CD4-positive, alpha-beta T cell treated with Interleukin-6 for 4 hours (primary cell): ENCODE measurements at regions not wholly inside any gene's neighbourhood (a gene's known extent, or its start where the extent isn't known, plus 50 kb on each side); places are given as distances from the start of the nearest gene placed in this dataset.

Experiments used
- DNase-seq: peaks from one replicate; pipeline ENCODE4 v3.0.0-alpha.2; 2020; ENCODE audit warnings: mixed read lengths

DNA sequence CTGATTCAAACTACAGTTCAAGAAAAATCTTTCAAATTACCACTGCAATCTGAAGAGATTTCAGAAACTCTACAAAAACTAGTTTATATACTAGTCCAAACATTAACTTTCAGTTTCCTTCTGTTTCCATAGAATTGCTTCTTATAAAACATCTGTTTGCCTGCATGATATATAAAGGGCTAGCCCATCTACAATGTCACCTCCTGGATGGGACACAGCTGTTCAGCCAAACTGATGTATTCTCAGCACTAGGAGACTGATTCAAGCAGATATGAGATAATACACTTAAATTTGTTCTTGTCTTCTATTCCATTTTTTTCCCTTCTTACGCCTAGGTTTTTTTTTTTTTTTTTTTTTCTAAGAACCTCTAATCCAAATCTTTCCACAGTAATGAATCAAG, 1569.7 kb upstream of the IGFBP7 start:
- DNase-seq = no peak

DNA sequence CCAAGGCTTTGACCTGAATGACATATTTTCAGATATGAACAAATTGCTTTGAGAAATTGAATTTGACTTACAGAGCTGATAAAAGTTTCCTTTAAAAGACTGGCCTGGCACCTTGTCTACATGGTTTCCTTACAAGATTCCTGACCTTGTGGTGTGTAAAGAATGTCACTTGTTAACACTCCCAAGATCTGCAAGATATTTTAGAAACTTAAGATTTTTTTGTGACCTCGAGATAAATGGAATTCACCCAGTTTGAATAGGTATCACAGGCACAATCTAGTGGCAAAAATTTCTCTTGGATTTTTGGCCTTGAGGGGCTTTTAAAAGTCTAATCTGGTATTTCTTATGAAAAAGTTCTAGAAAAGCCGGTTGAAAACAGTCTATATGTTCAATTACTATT, 1568.9 kb upstream of the IGFBP7 start:
- DNase-seq = no peak

DNA sequence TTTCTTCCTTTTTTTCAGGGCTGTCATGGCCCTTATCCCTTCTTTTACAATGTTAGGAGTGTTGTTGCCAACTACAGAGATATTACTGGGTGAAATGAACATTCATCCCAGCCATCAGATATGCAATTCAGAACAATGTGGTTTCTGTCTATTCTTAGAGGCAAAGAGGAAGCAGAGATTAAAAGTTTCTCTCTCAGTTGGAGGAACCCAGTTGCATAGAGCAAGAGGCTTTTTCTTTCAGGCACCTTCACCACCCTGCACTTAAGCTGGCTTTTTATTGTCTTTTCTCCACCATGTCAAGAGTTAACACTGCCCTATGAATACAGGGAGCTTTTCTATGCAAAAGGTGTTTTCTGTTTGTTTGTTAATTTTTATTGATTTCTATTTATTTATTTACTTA, 1559.6 kb upstream of the IGFBP7 start:
- DNase-seq = no peak

DNA sequence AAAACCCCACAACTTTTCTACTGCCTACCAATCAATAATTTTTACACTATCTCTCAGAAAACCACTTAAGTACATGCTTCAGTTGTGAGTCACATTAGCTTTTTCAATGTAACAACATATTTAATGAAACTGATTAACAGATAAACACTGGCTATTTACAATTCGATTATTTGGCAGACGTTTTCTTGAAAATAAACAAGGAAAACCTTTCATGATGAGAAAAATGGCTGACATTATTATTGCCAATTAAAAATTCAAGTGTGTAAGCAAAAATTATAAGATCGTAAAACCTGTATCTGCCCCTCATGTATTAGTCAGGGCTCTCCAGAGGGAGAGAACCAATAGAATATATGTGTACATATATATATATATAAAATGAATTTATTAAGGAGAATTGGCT, 1555.5 kb upstream of the IGFBP7 start:
- DNase-seq = no peak

DNA sequence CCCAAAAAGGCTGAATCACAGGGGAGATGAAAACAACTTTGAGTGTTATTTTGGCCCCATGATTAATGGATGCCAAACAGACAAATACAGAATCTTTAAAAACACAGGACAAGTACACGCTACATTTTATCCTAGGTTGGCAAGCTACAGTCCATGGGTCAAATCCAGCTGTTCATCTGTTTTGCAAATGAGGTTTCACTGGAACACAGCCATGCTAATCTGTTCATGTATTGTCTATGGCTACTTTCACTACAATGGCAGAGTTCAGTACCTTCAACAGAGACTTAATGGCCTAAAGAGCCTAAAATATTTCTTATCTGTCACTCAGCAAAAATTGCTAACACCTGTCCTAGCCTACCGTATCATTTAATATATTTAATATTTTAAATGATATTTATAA, 1548.5 kb upstream of the IGFBP7 start:
- DNase-seq = no peak

DNA sequence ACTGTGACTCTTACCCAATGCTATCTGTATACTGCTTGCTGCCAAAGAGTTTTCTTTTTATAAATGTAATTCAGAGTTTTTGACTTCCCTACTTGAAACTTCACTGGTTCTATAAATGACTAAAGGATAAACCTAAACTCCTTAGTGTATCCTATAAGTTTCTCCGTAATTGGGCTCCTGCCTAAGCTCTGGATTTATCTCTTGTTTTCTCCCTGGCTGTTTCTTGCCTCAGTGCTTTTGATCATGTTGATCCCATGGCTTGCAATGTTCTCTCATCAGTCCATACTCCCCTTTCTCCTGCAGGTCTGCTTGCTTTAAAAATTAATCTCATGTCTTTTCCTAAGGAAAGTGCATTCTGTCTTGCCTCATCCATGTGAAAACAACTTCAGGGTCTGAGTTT, 1543.1 kb upstream of the IGFBP7 start:
- DNase-seq = no peak

DNA sequence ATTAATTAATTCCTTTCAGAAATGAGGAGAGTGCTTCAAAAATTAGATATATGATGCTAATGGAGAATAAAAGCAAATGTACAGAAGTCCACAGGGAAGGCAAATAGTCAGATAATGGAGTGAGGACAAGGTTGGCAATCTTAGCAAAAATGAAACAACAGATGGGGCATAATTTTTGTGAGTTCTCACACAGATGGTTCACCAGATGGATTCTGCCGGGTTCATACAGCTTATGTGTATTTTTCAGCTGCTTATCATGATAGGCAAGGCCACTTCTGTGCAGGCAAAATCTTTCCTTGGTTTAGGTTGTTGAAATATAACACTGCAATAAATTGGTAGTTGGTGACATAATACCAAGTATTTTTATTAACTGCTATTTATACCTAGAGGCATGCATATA, 1539.0 kb upstream of the IGFBP7 start:
- no peak for DNase-seq

DNA sequence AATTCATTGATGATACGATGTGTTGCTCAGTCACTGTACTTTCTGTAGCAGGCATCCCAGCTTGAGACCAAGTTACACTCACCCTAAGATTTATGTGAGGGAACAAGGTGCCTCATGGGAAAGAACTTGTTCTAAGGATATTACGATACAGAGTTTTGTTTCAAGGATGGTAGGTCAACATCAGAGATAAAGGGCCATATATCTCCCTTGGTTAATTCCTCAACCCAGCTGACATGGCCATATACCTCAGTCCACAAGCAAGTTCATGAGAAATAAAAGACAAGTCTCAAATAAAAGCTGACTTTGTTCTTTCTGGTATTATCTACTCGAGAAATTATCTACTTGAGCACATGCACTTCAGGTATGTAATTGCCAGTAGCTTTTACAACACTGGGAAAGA, 1535.9 kb upstream of the IGFBP7 start:
- DNase-seq = no peak

DNA sequence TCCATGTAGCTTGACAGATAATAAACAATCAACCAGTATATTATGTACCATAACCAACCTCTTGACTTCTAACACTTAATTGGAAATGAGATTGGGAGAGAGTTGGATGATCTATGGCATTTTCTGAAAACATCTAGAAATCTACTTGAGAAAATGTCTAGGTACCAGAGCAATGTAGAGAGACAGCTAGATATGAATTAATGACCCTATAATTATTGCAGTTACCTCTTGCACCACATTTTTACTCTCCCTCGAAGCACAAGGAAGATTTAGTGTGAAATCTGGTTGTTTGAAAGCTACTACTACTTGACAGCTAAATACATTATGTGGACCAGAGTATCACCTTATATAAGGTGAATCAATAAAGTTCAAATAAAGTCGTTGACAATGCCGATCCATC, 1534.4 kb upstream of the IGFBP7 start:
- no peak for DNase-seq

DNA sequence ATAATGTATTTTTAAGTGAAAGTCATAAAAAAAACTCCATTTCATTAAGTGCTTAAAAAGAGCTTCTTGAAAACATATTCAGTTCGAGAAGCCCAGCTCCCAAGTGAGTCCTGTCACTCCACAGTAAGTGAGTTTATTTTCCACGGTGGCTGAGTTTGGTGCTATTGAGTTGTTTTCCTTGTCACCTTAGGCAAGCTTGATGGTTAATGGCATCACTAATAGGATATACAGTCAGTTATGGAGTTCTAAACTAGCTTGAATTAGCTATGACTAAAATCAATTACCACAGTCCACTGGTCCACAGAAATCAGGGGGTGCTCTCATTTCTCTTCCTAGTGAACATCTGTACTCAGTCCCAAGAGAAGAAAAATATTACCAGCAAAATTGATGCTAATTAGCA, 1526.2 kb upstream of the IGFBP7 start:
- DNase-seq = no peak

DNA sequence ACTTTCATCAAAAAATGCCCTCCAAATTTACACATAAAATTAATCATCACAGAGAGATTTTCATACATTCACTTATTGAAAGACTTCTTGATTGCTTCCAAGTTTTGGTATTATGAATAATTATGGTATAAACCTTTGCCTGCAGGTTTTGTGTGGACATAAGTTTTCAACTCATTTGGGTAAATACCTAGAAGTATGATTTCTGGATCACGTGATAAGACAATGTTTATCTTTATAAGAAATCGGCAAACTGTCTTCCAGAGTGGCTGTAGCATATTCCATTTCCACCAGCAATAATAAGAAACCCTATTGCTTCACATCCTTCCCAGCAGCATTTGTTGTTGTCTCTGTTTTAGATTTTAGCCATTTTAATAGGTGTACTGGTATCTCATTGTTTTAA, 1507.0 kb upstream of the IGFBP7 start:
- no peak for DNase-seq

DNA sequence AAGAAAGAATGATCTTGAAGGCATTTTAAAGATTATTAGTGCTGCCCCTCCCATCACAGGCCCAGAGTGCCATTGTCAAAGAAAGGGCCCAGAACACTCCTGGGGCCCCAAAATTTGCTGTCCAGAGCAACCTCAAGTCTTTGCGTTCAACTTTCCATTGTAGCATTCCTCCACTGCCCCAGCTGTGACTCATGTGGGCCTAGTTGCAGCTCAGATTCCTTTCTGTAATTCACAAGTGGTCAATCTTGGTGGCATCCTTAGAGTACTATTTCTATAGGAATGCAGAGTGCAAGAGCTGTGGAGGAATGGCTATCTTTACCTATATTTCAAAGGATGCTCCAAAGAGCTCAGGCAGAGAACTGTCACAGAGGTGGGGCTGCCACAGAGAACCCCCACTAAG, 1500.8 kb upstream of the IGFBP7 start:
- no peak for DNase-seq

DNA sequence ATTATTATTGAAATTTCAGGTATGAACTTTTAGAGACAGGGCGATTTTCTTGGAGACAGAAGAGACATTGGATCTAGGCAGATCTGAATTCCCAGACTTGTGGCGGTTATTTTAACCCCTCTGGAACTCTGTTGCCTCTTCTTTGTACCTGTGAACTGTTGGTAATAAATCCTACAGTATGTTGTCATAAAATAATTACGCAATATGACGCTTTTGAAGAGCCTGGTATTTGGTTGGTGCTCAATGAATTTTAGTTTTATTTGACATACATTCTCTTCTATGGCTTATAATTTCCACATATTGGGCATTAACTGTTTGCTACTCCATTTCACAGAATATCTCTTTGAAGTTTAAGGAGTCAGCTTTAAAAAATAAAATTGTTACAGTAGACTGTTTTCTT, 1496.1 kb upstream of the IGFBP7 start:
- DNase-seq = no peak

DNA sequence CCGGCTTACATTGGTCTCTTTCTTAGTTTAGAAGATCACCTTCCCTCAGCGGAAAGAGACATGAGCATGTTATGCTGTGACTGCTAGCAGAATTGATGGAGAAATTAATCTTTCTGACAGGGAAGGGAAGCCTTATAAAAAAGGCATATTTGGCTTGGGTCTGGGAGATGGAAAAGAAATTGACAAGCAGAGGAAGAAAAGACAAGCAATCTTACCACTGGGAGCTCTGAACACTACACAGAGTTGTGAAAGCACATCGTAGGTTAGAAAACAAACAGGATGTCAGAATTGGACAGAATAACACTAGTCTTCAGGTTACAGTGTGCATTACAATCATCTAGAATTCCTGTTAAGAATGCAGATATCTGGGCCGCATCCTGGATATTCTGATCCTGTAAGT, 1493.8 kb upstream of the IGFBP7 start:
- DNase-seq = no peak

DNA sequence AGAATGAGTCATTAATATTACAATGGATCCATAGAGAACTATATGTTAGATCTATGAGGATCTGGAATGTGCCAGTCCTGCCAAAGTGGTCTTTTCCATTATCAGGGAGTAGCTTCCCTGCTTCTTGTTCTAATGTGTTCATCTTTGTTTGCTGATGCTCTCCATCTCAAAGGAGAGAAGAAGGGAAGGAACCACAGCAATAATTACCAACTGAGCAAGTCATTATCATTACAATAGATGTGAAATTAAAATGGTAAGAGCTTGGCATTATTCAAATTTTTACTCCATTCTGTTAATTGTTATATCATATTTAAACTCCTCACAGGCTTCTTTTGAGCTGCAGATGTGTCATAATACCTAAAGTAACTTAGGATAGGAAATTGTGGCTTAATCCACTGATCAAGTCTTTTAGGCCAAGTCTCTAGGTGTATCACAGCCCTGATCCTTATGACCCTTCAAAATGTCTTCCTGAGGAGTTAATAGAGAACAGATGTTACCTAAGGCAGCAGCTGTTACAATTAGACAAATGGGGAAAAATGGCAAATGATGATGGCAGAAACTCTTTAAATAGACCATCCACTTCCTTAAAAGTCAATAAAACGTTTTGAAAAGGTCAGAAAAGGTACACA, 1492.7 kb upstream of the IGFBP7 start:
- DNase-seq = no peak

DNA sequence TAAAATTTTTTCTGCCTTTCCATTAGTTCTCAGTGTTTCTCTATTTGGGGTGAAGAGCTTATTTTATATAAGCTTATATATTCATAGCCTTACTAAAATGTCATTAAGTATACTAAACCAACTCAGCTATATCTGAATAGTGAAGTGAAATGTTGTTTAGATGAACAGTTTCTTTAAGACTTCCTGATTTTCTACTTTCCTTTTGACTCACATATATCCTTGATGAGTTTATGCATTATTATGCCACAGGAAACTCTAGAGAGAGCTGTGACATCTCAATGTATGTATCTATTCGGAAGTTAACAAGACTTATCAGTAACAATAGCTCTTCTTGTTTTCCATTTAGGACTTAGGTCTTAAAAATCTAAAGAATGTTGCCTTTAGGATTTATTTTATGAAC, 1491.8 kb upstream of the IGFBP7 start:
- no peak for DNase-seq

DNA sequence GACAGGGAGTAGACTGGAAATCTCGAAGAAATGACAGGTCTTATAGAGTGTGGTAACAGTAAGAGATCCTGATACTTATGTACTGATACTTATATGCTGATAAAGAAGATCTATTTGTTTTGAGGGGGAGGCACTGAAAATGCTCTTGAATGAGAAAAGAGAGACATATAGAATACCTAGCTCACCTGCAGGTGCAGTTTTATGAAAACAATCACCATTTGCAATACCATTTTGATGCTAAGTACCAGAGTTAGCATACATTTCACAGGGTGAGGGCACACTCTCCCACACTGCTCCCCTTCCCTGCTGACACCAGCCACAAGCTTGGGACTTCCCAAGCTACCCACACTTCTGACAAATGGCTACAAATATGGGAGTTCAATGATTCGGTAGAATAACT, 1490.1 kb upstream of the IGFBP7 start:
- DNase-seq = no peak

DNA sequence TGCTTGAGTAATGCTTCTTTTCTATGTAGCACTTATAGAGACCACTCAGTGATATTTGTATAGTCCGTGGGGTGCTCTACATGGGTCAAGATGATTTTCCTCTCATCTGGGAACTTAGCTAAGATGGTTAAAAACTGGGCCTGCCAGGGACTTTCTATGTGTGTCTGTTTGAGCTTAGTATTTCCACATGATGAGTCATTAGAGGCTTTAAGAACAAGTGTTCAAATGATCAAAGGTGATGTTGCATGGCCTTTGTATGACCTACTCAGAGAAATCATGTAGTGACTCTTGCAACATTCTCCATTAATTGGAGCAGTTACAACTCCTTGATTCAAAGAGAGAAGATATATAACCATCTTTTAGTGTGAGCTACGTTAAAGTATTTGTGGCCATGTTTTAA, 1480.5 kb upstream of the IGFBP7 start:
- no peak for DNase-seq

DNA sequence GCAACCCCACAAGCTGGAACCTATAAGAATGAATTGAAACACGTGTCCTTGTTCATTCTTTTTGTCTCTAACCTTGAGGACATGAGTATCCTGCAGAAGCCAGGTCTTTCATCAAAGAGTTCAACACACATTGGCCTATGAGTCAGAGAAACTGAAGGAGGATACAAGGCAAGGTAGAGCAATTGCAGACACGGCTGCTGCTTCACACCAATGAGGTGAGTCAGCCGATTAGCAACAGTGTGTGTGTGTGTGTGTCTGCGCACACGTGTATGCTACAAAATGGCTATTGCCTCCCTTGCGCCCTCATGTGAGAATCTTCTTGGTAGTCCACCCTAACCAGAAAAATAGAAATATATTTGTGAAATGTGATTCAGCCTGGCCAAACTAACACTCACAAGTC, 1477.7 kb upstream of the IGFBP7 start:
- DNase-seq = no peak

DNA sequence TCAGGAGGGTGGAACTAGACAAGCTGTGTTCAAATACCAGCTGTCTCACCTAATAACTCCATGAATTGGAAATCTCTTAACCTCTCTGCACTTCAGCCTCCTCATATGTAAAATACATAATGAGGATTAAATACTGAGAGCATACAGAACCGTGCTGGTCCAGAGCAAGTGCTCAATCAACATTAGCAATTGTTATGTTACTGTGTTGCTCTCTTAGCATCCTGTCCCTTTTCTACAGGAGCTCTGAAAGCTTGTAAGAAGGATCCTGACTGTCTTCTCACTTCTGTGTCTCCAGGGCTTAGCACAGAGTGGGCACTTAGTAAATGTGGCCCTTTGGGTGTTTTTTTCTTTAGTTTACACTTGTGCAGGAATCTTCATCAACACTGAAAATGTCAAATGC, 1456.1 kb upstream of the IGFBP7 start:
- no peak for DNase-seq

DNA sequence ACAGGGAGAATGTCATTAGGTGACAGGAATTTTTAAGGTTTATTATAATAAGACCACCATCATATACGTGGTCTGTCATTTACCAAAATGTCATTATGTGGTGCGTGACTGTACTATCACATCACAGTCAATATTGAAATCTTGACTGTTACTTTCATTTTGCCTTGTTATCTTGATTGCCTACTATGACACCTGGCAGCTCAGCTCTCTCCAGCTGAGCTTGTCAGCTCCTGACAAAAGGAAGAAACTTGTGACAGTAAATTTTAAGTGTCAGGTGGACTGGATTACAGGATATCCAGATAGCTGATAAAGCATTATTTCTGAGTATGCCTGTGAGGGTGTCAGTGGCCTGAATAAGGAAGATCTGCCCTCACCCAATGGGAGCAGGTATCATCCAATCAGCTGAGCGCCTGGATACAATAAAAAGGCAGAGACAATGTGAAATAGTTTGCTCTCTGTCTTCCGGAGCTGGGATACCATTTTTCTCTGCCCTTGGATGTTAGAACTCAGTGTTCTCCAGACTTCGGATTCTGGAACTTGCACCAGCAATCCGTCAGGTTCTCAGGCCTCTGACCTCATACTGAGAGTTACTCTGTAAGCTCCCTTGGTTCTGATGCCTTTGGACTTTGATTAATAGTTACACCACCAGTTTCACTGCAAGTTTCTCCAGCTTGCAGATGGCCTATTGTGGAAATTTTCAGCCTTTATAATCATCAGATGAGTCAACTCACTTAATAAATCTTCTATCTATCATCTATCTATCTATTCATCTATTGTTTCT, 1454.7 kb upstream of the IGFBP7 start:
- no peak for DNase-seq

DNA sequence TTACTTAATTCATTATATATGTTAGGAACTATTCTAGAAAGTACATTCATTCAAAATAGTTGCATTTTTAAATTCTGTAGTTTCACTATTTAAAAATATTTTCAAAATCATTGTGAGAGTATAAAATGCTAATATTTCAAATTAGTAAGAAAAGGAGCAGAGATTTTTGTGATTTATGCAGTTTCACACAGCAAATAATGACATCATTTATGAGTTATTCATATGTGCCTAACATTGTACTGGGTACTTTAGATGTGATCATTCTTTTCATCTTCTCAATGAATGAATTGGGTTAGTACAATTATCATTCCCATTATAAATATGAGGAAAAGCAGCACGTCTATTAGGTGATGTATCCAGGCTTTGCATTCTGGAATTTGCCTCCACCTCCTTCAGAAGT, 1451.0 kb upstream of the IGFBP7 start:
- no peak for DNase-seq

DNA sequence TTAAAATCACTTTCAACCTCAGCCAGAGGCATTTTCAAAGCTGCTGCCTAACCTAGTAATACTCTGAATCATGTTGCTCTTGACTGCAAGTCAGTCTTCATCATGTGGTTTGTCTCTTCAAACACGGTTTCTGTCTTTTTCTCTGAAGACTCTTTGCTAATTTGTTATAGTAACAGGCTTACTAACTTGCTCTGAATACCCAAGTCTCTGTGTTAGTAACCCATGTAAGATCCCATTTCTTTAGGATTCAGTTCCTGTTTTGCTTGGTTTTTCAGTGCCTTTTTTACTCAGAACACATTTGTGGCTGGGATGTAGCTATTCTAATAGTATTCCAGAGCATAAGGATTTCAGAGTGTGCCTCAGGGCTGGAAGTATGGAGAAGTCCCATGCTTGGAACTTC, 1450.6 kb upstream of the IGFBP7 start:
- no peak for DNase-seq

DNA sequence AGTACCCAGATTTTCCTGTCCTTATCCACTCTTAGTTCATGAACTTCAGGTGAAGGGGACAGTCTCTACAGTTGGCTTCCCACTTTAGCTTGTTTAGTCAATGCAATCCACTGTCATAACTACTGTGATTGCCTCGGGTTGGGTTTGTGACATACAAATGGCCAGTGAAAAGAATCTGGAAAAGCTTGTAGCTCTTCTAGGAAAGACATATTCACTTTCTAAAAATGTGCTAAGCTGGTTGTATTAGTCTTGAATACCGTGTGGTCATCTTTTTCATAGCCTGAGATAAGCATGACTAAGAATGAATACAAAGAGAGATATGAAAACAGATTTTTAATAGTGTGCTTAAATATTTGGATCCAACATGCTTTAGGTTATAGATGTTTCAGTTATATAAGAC, 1443.5 kb upstream of the IGFBP7 start:
- no peak for DNase-seq

DNA sequence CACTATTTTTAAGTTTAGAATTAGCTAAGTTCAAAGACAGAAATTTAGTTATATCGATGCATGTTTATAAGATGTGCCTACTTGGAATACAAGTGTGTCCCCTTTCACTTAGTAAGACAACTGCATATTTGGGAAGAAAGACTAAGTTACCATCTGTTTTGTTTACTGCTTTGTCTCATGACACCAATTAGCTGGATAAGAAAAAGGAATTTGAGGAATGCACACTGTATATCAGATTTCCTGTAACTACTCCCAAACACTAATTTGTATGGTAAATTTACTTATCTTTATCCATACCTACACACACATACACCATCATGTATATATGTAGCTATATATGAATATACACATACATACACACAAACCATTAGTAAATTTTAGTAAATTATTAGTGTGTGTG, 1442.8 kb upstream of the IGFBP7 start:
- no peak for DNase-seq
